ENCODE measurements at regions not wholly inside any gene's neighbourhood (a gene's known extent, or its start where the extent isn't known, plus 50 kb on each side); places are given as distances from the start of the nearest gene placed in this dataset.

GRCh38 chr10:4219901-4220300, 434.9 kb upstream of the KLF6 start:
- intact Hi-C loops (cut with micrococcal nuclease): no loop called here
- no peaks in the 10 kb centered on the region for H3K79me2 ChIP-seq (ENCODE audit: control insufficient read depth, insufficient read depth, low read length)
- H4K20me1 ChIP-seq (replicated peaks; ENCODE audit: control insufficient read depth, extremely low read depth, insufficient read depth, low read length): no peaks in the 10 kb centered on the region
- H2AFZ ChIP-seq (ENCODE audit: low read depth, low read length): no peak overlapping the region
- TF ChIP-seq FOS (IDR thresholded peaks at IDR 0.05; ENCODE audit: borderline replicate concordance, insufficient read depth, low read length) (no peak), JUN (IDR thresholded peaks at IDR 0.05; ENCODE audit: borderline replicate concordance, insufficient read depth, insufficient read length, low read depth) (no peak), POLR2AphosphoS5 (IDR thresholded peaks at IDR 0.05; ENCODE audit: insufficient read depth, low read depth, low read length) (no peak), GATA2 (IDR thresholded peaks at IDR 0.05; ENCODE audit: insufficient read depth, insufficient read length, low read depth, low read length) (no peak), MYC (IDR thresholded peaks at IDR 0.05; ENCODE audit: low read depth, low read length) (no peak), POLR2A (IDR thresholded peaks at IDR 0.05; ENCODE audit: low read depth, low read length) (no peak), EZH2 (IDR thresholded peaks at IDR 0.05; ENCODE audit: borderline replicate concordance, low read depth, low read length, severe bottlenecking) (no peak)
- TF ChIP-seq, protein P1, sequence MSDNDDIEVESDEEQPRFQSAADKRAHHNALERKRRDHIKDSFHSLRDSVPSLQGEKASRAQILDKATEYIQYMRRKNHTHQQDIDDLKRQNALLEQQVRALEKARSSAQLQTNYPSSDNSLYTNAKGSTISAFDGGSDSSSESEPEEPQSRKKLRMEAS (IDR thresholded peaks at IDR 0.05; ENCODE audit: insufficient read depth, insufficient read length): no peak
- TF ChIP-seq, protein P2, sequence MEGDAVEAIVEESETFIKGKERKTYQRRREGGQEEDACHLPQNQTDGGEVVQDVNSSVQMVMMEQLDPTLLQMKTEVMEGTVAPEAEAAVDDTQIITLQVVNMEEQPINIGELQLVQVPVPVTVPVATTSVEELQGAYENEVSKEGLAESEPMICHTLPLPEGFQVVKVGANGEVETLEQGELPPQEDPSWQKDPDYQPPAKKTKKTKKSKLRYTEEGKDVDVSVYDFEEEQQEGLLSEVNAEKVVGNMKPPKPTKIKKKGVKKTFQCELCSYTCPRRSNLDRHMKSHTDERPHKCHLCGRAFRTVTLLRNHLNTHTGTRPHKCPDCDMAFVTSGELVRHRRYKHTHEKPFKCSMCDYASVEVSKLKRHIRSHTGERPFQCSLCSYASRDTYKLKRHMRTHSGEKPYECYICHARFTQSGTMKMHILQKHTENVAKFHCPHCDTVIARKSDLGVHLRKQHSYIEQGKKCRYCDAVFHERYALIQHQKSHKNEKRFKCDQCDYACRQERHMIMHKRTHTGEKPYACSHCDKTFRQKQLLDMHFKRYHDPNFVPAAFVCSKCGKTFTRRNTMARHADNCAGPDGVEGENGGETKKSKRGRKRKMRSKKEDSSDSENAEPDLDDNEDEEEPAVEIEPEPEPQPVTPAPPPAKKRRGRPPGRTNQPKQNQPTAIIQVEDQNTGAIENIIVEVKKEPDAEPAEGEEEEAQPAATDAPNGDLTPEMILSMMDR (IDR thresholded peaks at IDR 0.05; ENCODE audit: extremely low read depth in 1 of 2, insufficient read depth in 1 of 2, low read depth in 1 of 2, low read length in 2 of 2): no peak
- H3K9ac ChIP-seq (replicated peaks; ENCODE audit: extremely low read depth, insufficient read depth, low read length): no peak overlapping the region
- no peak overlapping the region for H3K4me3 ChIP-seq (replicated peaks in 1 of 3; ENCODE audit: insufficient read depth in 1 of 3, low read depth in 1 of 3, low read length in 3 of 3)
- DNase-seq (ENCODE audit: low read depth, low spot score) (no peak), FAIRE-seq (no peak)
- H3K9me1 ChIP-seq (replicated peaks; ENCODE audit: control insufficient read depth, extremely low read depth, insufficient read depth, low read length): no peaks in the 10 kb centered on the region
- peaks cover 7% of the 10 kb centered on the region for H3K4me1 ChIP-seq (ENCODE audit: control insufficient read depth, extremely low read depth, insufficient read depth, low read length)
- CTCF ChIA-PET: interaction anchor here (2.8 kb wide), 1 partner anchor 10 kb away, joined by 8 read pairs; no protein-coding TSS in a partner anchor
- no peak overlapping the region for H3K4me2 ChIP-seq (ENCODE audit: insufficient read depth, low read length)
- no peaks in the 10 kb centered on the region for H3K9me3 ChIP-seq (replicated peaks; ENCODE audit: control insufficient read depth, insufficient read depth, low read length)
- no TSS peak for BruUV-seq (replicated peaks)
- dilution Hi-C loops (cut with MboI; ENCODE audit: extremely low pct_ligation_motif_present, low sequenced_read_pairs): no loop called here
- H3K27ac ChIP-seq (ENCODE audit: insufficient read depth, low read depth, low read length): no peak overlapping the region
- no peaks in the 10 kb centered on the region for H3K27me3 ChIP-seq (ENCODE audit: control insufficient read depth in 2 of 2, insufficient read depth in 2 of 2, low read length in 2 of 2)
- POLR2A ChIA-PET: no interaction called here
- H3K36me3 ChIP-seq (ENCODE audit: control insufficient read depth in 2 of 2, extremely low read depth in 1 of 2, insufficient read depth in 2 of 2, low read length in 2 of 2): no peaks in the 10 kb centered on the region
